ENCODE measurements at regions not wholly inside any gene's neighbourhood (a gene's known extent, or its start where the extent isn't known, plus 50 kb on each side); places are given as distances from the start of the nearest gene placed in this dataset.

DNA sequence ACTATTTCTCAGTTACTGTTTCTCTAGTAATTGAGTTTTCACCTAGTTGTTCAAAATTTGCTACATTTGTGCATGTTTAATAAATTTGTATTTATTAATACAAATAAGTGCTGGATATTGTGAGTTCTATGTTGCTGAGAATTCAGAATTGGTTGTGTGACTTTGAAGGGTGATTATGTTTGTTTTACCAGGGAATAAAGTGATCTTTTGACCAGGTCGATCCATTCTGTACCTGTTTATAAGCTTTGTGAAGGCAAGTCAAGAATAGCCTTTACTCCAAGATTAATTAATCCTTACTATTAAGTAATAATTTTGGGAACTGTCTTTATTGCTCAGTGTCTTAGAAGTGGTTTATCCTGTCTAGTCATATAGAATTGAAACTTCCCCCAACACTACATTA, 230.0 kb upstream of the GYPC start:
- DNase-seq (ENCODE audit: extremely low spot score, unreplicated experiment) = no peak
- no peaks in the 10 kb centered on the region for H3K36me3 Mint-ChIP-seq (ENCODE audit: unreplicated experiment)
- H3K27ac Mint-ChIP-seq (ENCODE audit: unreplicated experiment) = no peak overlapping the region
- H3K9me3 Mint-ChIP-seq (ENCODE audit: unreplicated experiment) = peaks cover 3% of the 10 kb centered on the region
- H3K4me3 Mint-ChIP-seq (ENCODE audit: unreplicated experiment) = no peak overlapping the region
- no peaks in the 10 kb centered on the region for H3K4me1 Mint-ChIP-seq (ENCODE audit: unreplicated experiment)
- no peaks in the 10 kb centered on the region for H3K27me3 Mint-ChIP-seq (ENCODE audit: unreplicated experiment)
- TF ChIP-seq, protein P1, sequence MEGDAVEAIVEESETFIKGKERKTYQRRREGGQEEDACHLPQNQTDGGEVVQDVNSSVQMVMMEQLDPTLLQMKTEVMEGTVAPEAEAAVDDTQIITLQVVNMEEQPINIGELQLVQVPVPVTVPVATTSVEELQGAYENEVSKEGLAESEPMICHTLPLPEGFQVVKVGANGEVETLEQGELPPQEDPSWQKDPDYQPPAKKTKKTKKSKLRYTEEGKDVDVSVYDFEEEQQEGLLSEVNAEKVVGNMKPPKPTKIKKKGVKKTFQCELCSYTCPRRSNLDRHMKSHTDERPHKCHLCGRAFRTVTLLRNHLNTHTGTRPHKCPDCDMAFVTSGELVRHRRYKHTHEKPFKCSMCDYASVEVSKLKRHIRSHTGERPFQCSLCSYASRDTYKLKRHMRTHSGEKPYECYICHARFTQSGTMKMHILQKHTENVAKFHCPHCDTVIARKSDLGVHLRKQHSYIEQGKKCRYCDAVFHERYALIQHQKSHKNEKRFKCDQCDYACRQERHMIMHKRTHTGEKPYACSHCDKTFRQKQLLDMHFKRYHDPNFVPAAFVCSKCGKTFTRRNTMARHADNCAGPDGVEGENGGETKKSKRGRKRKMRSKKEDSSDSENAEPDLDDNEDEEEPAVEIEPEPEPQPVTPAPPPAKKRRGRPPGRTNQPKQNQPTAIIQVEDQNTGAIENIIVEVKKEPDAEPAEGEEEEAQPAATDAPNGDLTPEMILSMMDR (IDR thresholded peaks at IDR 0.05) = no peak

DNA sequence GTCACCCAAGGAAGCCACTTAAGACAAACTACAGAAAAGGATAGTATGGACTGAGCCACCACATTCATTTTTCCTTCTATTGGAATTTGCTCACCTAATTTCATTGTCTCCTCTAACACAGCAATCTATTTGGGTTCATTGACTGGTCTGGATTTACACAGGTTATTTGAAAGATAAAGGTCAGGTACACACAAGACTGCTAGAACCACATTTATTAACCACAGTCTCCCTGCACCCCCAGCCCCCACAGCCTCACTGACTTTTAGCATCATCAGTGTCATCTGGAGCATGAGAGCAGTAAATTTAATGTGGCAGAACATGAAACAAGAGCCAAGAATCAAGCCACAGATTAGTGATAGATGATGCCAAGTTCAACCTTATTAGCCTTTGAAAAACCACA, 226.9 kb upstream of the GYPC start:
- no peaks in the 10 kb centered on the region for H3K36me3 Mint-ChIP-seq (ENCODE audit: unreplicated experiment)
- no peaks in the 10 kb centered on the region for H3K4me1 Mint-ChIP-seq (ENCODE audit: unreplicated experiment)
- TF ChIP-seq, protein P1 (IDR thresholded peaks at IDR 0.05) = no peak
- no peaks in the 10 kb centered on the region for H3K27me3 Mint-ChIP-seq (ENCODE audit: unreplicated experiment)
- H3K9me3 Mint-ChIP-seq (ENCODE audit: unreplicated experiment) = no peaks in the 10 kb centered on the region
- DNase-seq (ENCODE audit: extremely low spot score, unreplicated experiment) = no peak
- no peak overlapping the region for H3K27ac Mint-ChIP-seq (ENCODE audit: unreplicated experiment)
- H3K4me3 Mint-ChIP-seq (ENCODE audit: unreplicated experiment) = no peak overlapping the region

DNA sequence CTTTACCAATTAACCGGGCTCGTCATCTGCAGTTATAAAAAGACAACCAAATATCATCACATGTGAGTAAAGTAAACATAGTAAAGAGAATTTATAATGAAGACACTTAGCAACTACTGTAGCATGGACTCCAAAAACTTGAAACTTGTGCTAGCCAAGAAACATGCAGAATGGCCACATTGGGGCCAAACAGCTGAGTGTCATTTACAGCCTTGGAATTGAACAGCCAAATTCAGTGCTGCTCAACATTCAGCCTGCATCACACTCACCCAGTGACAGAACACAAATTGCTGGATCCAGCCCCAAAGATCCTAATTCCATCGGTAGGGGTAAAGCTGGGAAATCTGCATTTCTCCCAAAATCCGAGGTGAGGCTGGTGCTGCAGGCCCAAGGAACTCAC, 224.8 kb upstream of the GYPC start:
- Mint-ChIP-seq H3K27me3 (ENCODE audit: unreplicated experiment) (no peaks in the 10 kb centered on the region), H3K9me3 (ENCODE audit: unreplicated experiment) (no peaks in the 10 kb centered on the region), H3K36me3 (ENCODE audit: unreplicated experiment) (no peaks in the 10 kb centered on the region), H3K4me3 (ENCODE audit: unreplicated experiment) (no peak overlapping the region), H3K27ac (ENCODE audit: unreplicated experiment) (no peak overlapping the region), H3K4me1 (ENCODE audit: unreplicated experiment) (no peaks in the 10 kb centered on the region)
- TF ChIP-seq, protein P1 (IDR thresholded peaks at IDR 0.05) = no peak
- DNase-seq (ENCODE audit: extremely low spot score, unreplicated experiment) = no peak

DNA sequence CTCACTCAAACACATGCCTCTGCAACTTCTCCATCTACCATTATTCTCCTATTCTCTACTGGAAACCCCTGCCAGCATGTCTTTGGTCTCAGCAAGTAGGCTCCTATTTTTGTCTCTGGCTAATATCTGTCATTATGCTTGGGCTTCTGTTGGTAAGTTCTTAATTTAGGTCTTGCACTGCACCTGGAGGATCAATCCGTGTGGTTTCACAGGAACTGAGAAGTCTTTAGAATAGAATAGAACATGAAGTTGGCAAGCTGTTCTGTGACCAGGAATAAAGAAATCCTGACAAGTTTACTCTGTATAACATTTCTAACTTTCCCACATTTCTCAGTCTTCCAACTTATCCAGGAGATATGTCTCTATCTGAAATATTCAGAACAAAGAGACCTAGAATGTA, 219.5 kb upstream of the GYPC start:
- Mint-ChIP-seq H3K4me3 (ENCODE audit: unreplicated experiment) (no peak overlapping the region), H3K9me3 (ENCODE audit: unreplicated experiment) (no peaks in the 10 kb centered on the region), H3K36me3 (ENCODE audit: unreplicated experiment) (no peaks in the 10 kb centered on the region), H3K4me1 (ENCODE audit: unreplicated experiment) (no peaks in the 10 kb centered on the region), H3K27ac (ENCODE audit: unreplicated experiment) (no peak overlapping the region), H3K27me3 (ENCODE audit: unreplicated experiment) (no peaks in the 10 kb centered on the region)
- TF ChIP-seq, protein P1 (IDR thresholded peaks at IDR 0.05) = no peak
- no peak for DNase-seq (ENCODE audit: extremely low spot score, unreplicated experiment)

DNA sequence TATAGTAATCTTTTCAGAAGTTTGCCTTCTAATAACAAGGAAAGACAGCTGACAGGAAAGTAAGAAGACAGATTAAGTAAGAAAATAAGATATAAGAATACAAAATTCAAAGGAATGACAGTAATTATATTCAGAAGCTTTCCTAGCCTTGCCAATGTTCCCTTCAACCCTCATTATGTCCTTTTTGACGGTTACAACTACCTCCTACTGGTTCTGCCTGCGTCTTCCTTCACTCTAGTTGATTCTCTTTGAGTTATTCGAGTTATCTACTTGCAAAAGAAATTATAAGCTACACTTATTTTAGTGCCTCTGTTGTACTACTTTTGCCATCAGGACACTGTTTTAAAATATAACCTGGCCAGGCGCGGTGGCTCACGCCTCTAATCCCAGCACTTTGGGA, 218.9 kb upstream of the GYPC start:
- no peaks in the 10 kb centered on the region for H3K27me3 Mint-ChIP-seq (ENCODE audit: unreplicated experiment)
- H3K36me3 Mint-ChIP-seq (ENCODE audit: unreplicated experiment) = no peaks in the 10 kb centered on the region
- no peaks in the 10 kb centered on the region for H3K4me1 Mint-ChIP-seq (ENCODE audit: unreplicated experiment)
- no peak overlapping the region for H3K4me3 Mint-ChIP-seq (ENCODE audit: unreplicated experiment)
- TF ChIP-seq, protein P1 (IDR thresholded peaks at IDR 0.05) = no peak
- H3K9me3 Mint-ChIP-seq (ENCODE audit: unreplicated experiment) = no peaks in the 10 kb centered on the region
- H3K27ac Mint-ChIP-seq (ENCODE audit: unreplicated experiment) = no peak overlapping the region
- DNase-seq (ENCODE audit: extremely low spot score, unreplicated experiment) = no peak

Data from osteocyte (in vitro differentiated cells).